ENCODE measurements at regions not wholly inside any gene's neighbourhood (a gene's known extent, or its start where the extent isn't known, plus 50 kb on each side); places are given as distances from the start of the nearest gene placed in this dataset.

DNA sequence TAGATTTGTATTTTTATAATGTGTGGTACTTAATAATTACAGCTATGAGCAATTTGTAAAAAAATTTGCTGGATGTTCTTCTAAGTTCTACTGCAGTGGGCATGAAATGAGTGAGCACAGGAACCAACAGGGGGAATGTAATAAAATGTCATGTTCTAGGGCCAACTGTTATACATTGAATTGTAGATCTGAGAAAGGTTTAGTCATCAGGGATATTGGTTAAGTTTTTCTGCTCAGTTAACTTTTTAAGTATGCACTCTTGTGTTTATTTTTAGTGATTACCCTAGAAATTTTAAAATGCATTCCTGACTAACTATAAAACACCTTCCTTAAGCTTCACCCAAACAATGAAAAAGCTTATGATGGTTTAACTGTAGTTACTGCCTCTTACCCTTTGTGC lies 101.8 kb downstream of the CAND1 start:
- Mint-ChIP-seq H3K27me3 (no peaks in the 10 kb centered on the region), H3K27ac (no peak overlapping the region), H3K36me3 (ENCODE audit: low read depth) (no peaks in the 10 kb centered on the region), H3K4me1 (ENCODE audit: low read depth) (no peaks in the 10 kb centered on the region), H3K9me3 (no peaks in the 10 kb centered on the region), H3K4me3 (no peak overlapping the region)
- intact Hi-C loops (cut with micrococcal nuclease), result no loop called here

DNA sequence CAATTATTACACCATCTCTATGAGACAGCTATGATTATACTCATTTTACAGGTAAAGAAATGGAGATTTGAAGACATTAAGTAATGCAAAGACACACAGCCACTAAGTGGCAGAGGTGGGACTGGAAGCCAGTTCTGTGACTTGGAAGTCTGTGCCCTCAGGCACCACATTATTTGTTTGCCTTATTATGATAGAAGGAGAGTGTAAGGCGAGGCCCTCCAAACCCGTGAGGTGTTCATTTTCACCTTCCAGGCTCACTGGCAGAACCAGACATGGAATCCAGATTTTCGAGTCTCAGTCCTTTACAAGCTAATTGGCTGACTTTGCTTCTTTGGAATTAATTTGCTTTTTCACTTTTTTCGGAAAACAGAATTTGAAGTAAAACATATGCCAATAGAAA lies 107.9 kb downstream of the CAND1 start:
- intact Hi-C loops (cut with micrococcal nuclease), result no loop called here
- no peak overlapping the region for H3K27ac Mint-ChIP-seq
- no peak overlapping the region for H3K4me3 Mint-ChIP-seq
- H3K36me3 Mint-ChIP-seq (ENCODE audit: low read depth), result no peaks in the 10 kb centered on the region
- no peaks in the 10 kb centered on the region for H3K4me1 Mint-ChIP-seq (ENCODE audit: low read depth)
- H3K27me3 Mint-ChIP-seq, result no peaks in the 10 kb centered on the region
- no peaks in the 10 kb centered on the region for H3K9me3 Mint-ChIP-seq

DNA sequence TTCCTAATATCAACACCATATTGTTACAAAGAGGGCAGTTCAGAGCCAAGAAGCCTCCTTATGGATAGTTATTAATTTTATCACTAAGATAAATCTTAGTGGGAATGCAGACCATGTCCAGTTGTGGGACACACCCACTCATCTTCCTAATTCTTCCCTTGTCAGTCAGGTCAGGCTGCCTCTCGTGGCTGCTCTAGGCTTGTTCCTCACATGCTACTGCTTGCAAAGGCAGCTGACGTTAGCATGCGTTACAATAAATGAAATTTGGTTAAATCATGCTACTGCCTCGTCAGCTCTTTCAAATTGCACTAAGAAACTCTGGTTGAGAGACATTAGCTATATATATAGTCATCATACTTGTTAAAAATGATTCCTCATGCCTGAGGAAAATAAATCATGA lies 108.4 kb downstream of the CAND1 start:
- no peaks in the 10 kb centered on the region for H3K4me1 Mint-ChIP-seq (ENCODE audit: low read depth)
- no peaks in the 10 kb centered on the region for H3K27me3 Mint-ChIP-seq
- intact Hi-C loops (cut with micrococcal nuclease), result no loop called here
- H3K36me3 Mint-ChIP-seq (ENCODE audit: low read depth), result no peaks in the 10 kb centered on the region
- H3K27ac Mint-ChIP-seq, result no peak overlapping the region
- H3K4me3 Mint-ChIP-seq, result no peak overlapping the region
- no peaks in the 10 kb centered on the region for H3K9me3 Mint-ChIP-seq

GRCh38 chr12:67382241-67382871 lies 113.2 kb downstream of the CAND1 start:
- no peaks in the 10 kb centered on the region for H3K4me1 Mint-ChIP-seq (ENCODE audit: low read depth)
- no peaks in the 10 kb centered on the region for H3K36me3 Mint-ChIP-seq (ENCODE audit: low read depth)
- H3K4me3 Mint-ChIP-seq, result no peak overlapping the region
- no peak overlapping the region for H3K27ac Mint-ChIP-seq
- H3K9me3 Mint-ChIP-seq, result no peaks in the 10 kb centered on the region
- intact Hi-C loops (cut with micrococcal nuclease), result no loop called here
- H3K27me3 Mint-ChIP-seq, result no peaks in the 10 kb centered on the region

GRCh38 chr12:67386869-67387565 lies 117.9 kb downstream of the CAND1 start:
- intact Hi-C loops (cut with micrococcal nuclease), result no loop called here
- Mint-ChIP-seq H3K27ac (no peak overlapping the region), H3K4me3 (no peak overlapping the region), H3K27me3 (no peaks in the 10 kb centered on the region), H3K36me3 (ENCODE audit: low read depth) (no peaks in the 10 kb centered on the region), H3K9me3 (no peaks in the 10 kb centered on the region), H3K4me1 (ENCODE audit: low read depth) (no peaks in the 10 kb centered on the region)

GRCh38 chr12:67388331-67389138 lies 119.4 kb downstream of the CAND1 start:
- Mint-ChIP-seq H3K4me3 (no peak overlapping the region), H3K4me1 (ENCODE audit: low read depth) (no peaks in the 10 kb centered on the region), H3K27me3 (no peaks in the 10 kb centered on the region), H3K27ac (no peak overlapping the region), H3K36me3 (ENCODE audit: low read depth) (no peaks in the 10 kb centered on the region), H3K9me3 (no peaks in the 10 kb centered on the region)
- intact Hi-C loops (cut with micrococcal nuclease), result no loop called here

DNA sequence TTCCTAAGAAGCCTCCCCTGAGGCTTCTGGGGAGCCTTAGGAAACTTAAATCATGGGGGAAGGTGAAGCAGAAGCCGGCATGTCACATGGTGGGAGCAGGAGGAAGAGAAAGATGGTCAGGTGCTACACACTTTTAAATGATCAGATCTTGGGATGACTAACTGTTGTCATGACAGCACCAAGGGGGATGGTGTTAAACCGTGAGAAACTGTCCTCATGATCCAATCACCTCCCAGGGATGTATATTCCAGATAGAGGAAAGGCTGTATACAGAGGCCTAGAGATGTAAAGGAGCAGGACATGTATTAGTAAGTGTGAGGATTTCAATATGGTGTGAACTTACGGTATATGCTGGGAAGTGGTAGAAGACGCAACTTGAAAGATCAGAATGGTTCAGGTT lies 121.1 kb downstream of the CAND1 start:
- Mint-ChIP-seq H3K9me3 (no peaks in the 10 kb centered on the region), H3K36me3 (ENCODE audit: low read depth) (no peaks in the 10 kb centered on the region), H3K4me1 (ENCODE audit: low read depth) (no peaks in the 10 kb centered on the region), H3K27ac (no peak overlapping the region), H3K27me3 (no peaks in the 10 kb centered on the region), H3K4me3 (no peak overlapping the region)
- intact Hi-C loops (cut with micrococcal nuclease), result no loop called here

- intact Hi-C loops (cut with micrococcal nuclease), result no loop called here
- H3K27ac Mint-ChIP-seq, result no peak overlapping the region
- no peak overlapping the region for H3K4me3 Mint-ChIP-seq
- H3K4me1 Mint-ChIP-seq (ENCODE audit: low read depth), result no peaks in the 10 kb centered on the region
- no peaks in the 10 kb centered on the region for H3K27me3 Mint-ChIP-seq
- no peaks in the 10 kb centered on the region for H3K9me3 Mint-ChIP-seq
- no peaks in the 10 kb centered on the region for H3K36me3 Mint-ChIP-seq (ENCODE audit: low read depth)
Observed at GRCh38 chr12:67391034-67391433, 121.9 kb downstream of the CAND1 start.

DNA sequence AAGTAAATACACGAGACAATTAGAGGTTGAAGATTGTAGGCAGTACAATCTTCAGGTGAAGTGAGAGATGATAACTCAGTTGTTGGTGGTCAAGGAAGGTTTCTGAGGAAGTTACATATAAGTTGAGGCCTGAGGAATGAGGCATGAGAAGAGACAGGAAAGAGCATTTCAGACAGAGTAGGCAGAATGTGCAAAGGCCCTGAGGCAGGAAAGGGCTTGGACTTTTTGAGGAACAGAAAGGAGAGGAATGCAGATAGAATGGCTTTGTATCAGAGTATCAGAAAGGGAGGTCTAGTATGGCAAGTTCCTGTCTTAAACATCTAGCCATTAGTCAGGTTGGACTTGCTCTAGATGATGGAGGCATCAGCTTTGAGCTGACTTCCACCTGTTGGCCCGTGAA lies 122.5 kb downstream of the CAND1 start:
- no peaks in the 10 kb centered on the region for H3K9me3 Mint-ChIP-seq
- H3K4me1 Mint-ChIP-seq (ENCODE audit: low read depth), result no peaks in the 10 kb centered on the region
- no peaks in the 10 kb centered on the region for H3K27me3 Mint-ChIP-seq
- H3K4me3 Mint-ChIP-seq, result no peak overlapping the region
- intact Hi-C loops (cut with micrococcal nuclease), result no loop called here
- H3K36me3 Mint-ChIP-seq (ENCODE audit: low read depth), result no peaks in the 10 kb centered on the region
- no peak overlapping the region for H3K27ac Mint-ChIP-seq

GRCh38 chr12:67394550-67394949 lies 125.4 kb downstream of the CAND1 start:
- Mint-ChIP-seq H3K4me1 (ENCODE audit: low read depth) (no peaks in the 10 kb centered on the region), H3K4me3 (no peak overlapping the region), H3K36me3 (ENCODE audit: low read depth) (no peaks in the 10 kb centered on the region), H3K27me3 (no peaks in the 10 kb centered on the region), H3K9me3 (no peaks in the 10 kb centered on the region), H3K27ac (no peak overlapping the region)
- intact Hi-C loops (cut with micrococcal nuclease), result no loop called here

DNA sequence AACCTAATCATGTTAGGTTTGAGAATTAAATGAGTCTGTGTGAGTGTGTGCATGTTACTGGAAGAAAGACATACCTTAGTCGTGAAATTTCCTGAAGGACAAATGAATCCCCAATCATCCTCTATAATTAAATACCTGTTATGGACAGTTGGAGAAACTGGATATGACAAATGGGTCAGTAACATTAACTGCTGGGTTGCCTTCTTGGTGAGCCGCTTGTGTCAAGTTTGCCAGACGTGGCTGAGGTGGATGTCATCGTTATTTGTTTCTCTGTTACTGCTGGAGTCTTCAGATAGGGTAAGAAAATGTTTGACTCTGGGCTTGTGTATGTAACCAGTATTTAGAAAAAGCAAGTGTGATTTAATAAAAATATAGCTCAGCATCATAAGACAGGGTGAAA lies 131.6 kb downstream of the CAND1 start:
- no peaks in the 10 kb centered on the region for H3K4me1 Mint-ChIP-seq (ENCODE audit: low read depth)
- no peaks in the 10 kb centered on the region for H3K27me3 Mint-ChIP-seq
- H3K9me3 Mint-ChIP-seq, result peaks cover 2% of the 10 kb centered on the region
- H3K4me3 Mint-ChIP-seq, result no peak overlapping the region
- intact Hi-C loops (cut with micrococcal nuclease), result no loop called here
- H3K36me3 Mint-ChIP-seq (ENCODE audit: low read depth), result no peaks in the 10 kb centered on the region
- H3K27ac Mint-ChIP-seq, result no peak overlapping the region

- H3K36me3 Mint-ChIP-seq (ENCODE audit: low read depth), result no peaks in the 10 kb centered on the region
- intact Hi-C loops (cut with micrococcal nuclease), result no loop called here
- H3K9me3 Mint-ChIP-seq, result peaks cover 10% of the 10 kb centered on the region
- H3K4me3 Mint-ChIP-seq, result no peak overlapping the region
- no peaks in the 10 kb centered on the region for H3K27me3 Mint-ChIP-seq
- no peaks in the 10 kb centered on the region for H3K4me1 Mint-ChIP-seq (ENCODE audit: low read depth)
- H3K27ac Mint-ChIP-seq, result no peak overlapping the region
Observed at GRCh38 chr12:67410246-67410645, 141.1 kb downstream of the CAND1 start.

- H3K36me3 Mint-ChIP-seq (ENCODE audit: low read depth), result no peaks in the 10 kb centered on the region
- no peak overlapping the region for H3K4me3 Mint-ChIP-seq
- intact Hi-C loops (cut with micrococcal nuclease), result no loop called here
- H3K27ac Mint-ChIP-seq, result no peak overlapping the region
- H3K4me1 Mint-ChIP-seq (ENCODE audit: low read depth), result no peaks in the 10 kb centered on the region
- no peaks in the 10 kb centered on the region for H3K27me3 Mint-ChIP-seq
- H3K9me3 Mint-ChIP-seq, result peaks cover 8% of the 10 kb centered on the region
Observed at GRCh38 chr12:67410667-67411067, 141.5 kb downstream of the CAND1 start.

- no peaks in the 10 kb centered on the region for H3K36me3 Mint-ChIP-seq (ENCODE audit: low read depth)
Observed at GRCh38 chr12:67411562-67411961, 142.4 kb downstream of the CAND1 start.

More at GRCh38 chr12:67411562-67411961, 142.4 kb downstream of the CAND1 start:
- Mint-ChIP-seq H3K4me3 (no peak overlapping the region), H3K27ac (no peak overlapping the region), H3K27me3 (peaks cover 3% of the 10 kb centered on the region), H3K4me1 (ENCODE audit: low read depth) (no peaks in the 10 kb centered on the region), H3K9me3 (no peaks in the 10 kb centered on the region)
- intact Hi-C loops (cut with micrococcal nuclease), result no loop called here

Measured in dendritic cell treated with granulocyte-macrophage colony-stimulating factor and Interleukin-4, amounts not matched to agents 40 ng/mL and 50 ng/mL, for 4 days (primary cell).